Nephron progenitor cell (in vitro differentiated cells): ENCODE measurements at regions not wholly inside any gene's neighbourhood (a gene's known extent, or its start where the extent isn't known, plus 50 kb on each side); places are given as distances from the start of the nearest gene placed in this dataset.

ENCODE experiments used
- DNase-seq: peaks from one replicate; pipeline ENCODE4 v3.0.0; 2021
- H3K27ac Mint-ChIP-seq: 2 replicates; pipeline ENCODE4 v1.8.0; 2021; ENCODE audit warnings: mild to moderate bottlenecking, moderate library complexity, mixed read lengths
- H3K27me3 Mint-ChIP-seq: 2 replicates; pipeline ENCODE4 v1.8.0; 2021; ENCODE audit warnings: mild to moderate bottlenecking, low read depth, mixed read lengths; ENCODE audit not compliant: poor library complexity
- H3K36me3 Mint-ChIP-seq: 2 replicates; pipeline ENCODE4 v1.8.0; 2021; ENCODE audit warnings: low read depth, mixed read lengths
- H3K4me1 Mint-ChIP-seq: 2 replicates; pipeline ENCODE4 v1.8.0; 2021; ENCODE audit warnings: mixed read lengths
- H3K4me3 Mint-ChIP-seq: 2 replicates; pipeline ENCODE4 v1.8.0; 2021; ENCODE audit warnings: mild to moderate bottlenecking, moderate library complexity, mixed read lengths
- H3K9me3 Mint-ChIP-seq: 2 replicates; pipeline ENCODE4 v1.8.0; 2021; ENCODE audit warnings: mild to moderate bottlenecking, moderate library complexity, mixed read lengths
- TF ChIP-seq, protein P1 (sequence below): fragments of 200-600 bp; sonication (generic); IDR thresholded peaks from 2 replicates; pipeline ENCODE4 v1.5.0; 2021; ENCODE audit warnings: antibody characterized with exemption

DNA sequence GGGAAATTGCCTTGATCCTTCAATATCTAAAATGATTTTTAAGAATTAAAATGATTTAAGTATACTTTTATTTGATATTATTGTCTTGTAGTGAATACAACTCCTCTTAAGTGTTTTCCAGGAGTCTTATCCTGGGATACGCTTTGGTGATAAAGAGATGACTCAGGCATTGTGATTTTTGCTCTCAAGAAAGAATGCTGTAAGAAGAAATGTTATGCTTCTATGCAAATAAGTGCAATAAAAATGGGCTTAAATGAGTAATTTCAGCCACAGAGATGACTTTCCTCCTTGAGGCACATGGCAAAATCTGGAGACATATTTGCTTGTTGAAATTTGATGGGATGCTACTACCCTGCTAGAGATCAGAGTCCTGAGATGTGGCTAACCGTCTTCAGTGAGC lies 358.6 kb upstream of the BCHE start:
- Mint-ChIP-seq H3K27me3 (no peaks in the 10 kb centered on the region), H3K27ac (no peak overlapping the region), H3K9me3 (no peaks in the 10 kb centered on the region), H3K4me1 (no peaks in the 10 kb centered on the region), H3K36me3 (no peaks in the 10 kb centered on the region), H3K4me3 (no peak overlapping the region)
- TF ChIP-seq, protein P1, sequence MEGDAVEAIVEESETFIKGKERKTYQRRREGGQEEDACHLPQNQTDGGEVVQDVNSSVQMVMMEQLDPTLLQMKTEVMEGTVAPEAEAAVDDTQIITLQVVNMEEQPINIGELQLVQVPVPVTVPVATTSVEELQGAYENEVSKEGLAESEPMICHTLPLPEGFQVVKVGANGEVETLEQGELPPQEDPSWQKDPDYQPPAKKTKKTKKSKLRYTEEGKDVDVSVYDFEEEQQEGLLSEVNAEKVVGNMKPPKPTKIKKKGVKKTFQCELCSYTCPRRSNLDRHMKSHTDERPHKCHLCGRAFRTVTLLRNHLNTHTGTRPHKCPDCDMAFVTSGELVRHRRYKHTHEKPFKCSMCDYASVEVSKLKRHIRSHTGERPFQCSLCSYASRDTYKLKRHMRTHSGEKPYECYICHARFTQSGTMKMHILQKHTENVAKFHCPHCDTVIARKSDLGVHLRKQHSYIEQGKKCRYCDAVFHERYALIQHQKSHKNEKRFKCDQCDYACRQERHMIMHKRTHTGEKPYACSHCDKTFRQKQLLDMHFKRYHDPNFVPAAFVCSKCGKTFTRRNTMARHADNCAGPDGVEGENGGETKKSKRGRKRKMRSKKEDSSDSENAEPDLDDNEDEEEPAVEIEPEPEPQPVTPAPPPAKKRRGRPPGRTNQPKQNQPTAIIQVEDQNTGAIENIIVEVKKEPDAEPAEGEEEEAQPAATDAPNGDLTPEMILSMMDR: no peak
- DNase-seq: no peak

DNA sequence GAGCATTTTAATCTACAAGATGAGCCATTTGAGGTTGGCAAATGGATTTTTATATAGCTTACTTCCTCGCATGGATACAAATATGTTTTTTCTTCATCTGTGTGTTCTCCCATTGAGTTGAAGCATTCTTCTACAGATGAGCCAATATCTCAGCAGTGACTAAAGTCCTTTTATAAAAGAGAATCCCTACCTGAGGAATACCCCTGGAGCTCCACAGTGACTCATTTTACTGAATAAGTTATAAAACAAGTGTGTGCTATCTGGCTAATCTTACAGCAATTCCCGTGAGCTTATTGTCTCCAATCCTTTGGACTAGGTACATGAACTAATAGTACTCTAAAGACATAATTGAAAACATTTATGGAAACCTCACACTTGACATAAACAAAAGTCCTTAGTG lies 354.2 kb upstream of the BCHE start:
- H3K4me3 Mint-ChIP-seq: no peak overlapping the region
- no peaks in the 10 kb centered on the region for H3K9me3 Mint-ChIP-seq
- no peak for DNase-seq
- TF ChIP-seq, protein P1: no peak
- H3K27me3 Mint-ChIP-seq: no peaks in the 10 kb centered on the region
- no peaks in the 10 kb centered on the region for H3K36me3 Mint-ChIP-seq
- H3K27ac Mint-ChIP-seq: no peak overlapping the region
- no peaks in the 10 kb centered on the region for H3K4me1 Mint-ChIP-seq

DNA sequence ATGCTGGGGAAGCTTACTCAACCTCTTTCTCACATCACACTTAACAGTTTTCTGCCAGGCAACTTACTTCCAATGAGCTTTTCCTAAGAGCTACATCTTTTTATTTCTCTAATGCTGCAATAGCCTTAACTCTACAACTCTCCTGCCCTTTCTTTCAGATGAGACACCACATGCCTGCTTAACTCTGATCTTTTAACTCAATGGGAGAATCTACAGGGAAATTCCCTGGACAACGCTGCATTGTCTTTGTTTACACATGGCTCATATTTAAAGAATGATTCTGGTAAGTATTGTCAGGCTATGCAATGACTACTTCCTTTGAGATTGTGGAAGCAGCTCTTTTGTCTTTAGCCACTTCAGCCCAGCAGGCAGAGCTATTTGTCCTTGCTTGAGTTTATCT lies 353.1 kb upstream of the BCHE start:
- no peaks in the 10 kb centered on the region for H3K27me3 Mint-ChIP-seq
- no peak overlapping the region for H3K27ac Mint-ChIP-seq
- TF ChIP-seq, protein P1: no peak
- no peak for DNase-seq
- H3K4me3 Mint-ChIP-seq: no peak overlapping the region
- no peaks in the 10 kb centered on the region for H3K4me1 Mint-ChIP-seq
- no peaks in the 10 kb centered on the region for H3K9me3 Mint-ChIP-seq
- no peaks in the 10 kb centered on the region for H3K36me3 Mint-ChIP-seq

DNA sequence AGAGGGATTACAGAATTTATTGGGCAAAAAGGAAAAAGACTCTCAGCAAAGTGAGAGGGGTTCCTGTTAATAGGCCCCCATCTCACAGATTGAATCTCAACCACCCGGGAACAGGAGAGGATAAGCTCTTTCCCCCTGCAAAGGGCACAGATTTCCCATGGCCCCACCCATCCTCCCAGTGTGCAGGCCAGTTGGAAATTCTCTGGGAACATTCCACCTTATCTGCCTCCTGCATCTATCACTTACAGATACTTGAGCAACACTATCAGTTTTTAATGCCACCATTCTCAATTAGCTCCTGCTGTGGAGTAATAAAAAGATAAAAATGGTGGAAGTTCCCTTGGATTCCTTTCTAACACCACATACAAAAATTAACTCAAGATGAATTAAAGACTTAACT lies 350.0 kb upstream of the BCHE start:
- no peaks in the 10 kb centered on the region for H3K4me1 Mint-ChIP-seq
- H3K36me3 Mint-ChIP-seq: no peaks in the 10 kb centered on the region
- TF ChIP-seq, protein P1: no peak
- H3K4me3 Mint-ChIP-seq: no peak overlapping the region
- no peaks in the 10 kb centered on the region for H3K27me3 Mint-ChIP-seq
- H3K9me3 Mint-ChIP-seq: no peaks in the 10 kb centered on the region
- no peak overlapping the region for H3K27ac Mint-ChIP-seq
- no peak for DNase-seq

DNA sequence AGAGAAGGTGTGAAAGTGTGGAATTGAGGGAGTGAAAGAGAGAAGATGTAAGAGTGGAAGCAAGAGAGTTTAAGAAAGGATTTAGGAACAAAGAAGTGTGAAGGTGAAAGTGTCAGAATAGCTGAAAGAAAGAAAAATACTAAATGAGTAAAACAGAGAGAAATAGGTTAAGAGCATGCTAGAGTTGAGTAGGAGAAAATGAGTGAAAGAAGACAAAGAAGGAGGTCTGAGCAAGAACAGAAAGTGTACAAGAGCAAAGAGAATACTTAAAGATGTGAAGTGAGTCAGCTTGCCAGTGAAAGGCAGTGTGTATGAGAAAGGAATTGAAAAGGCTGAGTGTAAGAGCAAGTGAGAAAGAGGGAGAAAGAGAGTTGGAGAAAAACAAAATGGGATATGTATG lies 348.8 kb upstream of the BCHE start:
- Mint-ChIP-seq H3K27me3 (no peaks in the 10 kb centered on the region), H3K4me1 (no peaks in the 10 kb centered on the region), H3K4me3 (no peak overlapping the region), H3K27ac (no peak overlapping the region), H3K36me3 (no peaks in the 10 kb centered on the region), H3K9me3 (no peaks in the 10 kb centered on the region)
- no peak for DNase-seq
- TF ChIP-seq, protein P1: no peak

DNA sequence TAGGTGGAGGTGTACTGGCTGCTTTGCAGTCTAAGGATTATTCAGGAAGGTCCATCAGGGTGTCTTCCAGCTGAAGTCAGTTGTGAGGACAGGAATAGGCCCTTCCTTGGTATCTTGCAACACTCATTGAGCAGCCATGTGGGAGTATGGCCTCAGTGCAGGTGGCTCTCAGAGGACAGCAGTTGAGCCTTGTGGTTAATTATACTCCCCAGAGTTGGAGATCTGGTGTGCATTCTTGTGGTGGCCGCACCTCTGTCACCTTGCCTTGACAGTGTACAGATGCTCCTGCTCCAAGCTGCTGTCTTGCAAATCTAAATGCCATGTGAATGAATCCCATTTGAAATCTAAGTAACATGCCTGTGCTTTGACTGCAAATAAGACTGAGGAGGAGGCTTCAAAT lies 339.9 kb upstream of the BCHE start:
- Mint-ChIP-seq H3K9me3 (no peaks in the 10 kb centered on the region), H3K4me3 (no peak overlapping the region), H3K4me1 (no peaks in the 10 kb centered on the region), H3K36me3 (no peaks in the 10 kb centered on the region), H3K27me3 (peaks cover 2% of the 10 kb centered on the region), H3K27ac (no peak overlapping the region)
- TF ChIP-seq, protein P1: no peak
- no peak for DNase-seq
